Mucosa of descending colon (tissue), 3 donors: ENCODE measurements at regions not wholly inside any gene's neighbourhood (a gene's known extent, or its start where the extent isn't known, plus 50 kb on each side); places are given as distances from the start of the nearest gene placed in this dataset.

Source experiments
- ATAC-seq: fragments of 200-7000 bp; cut with Tn5 transposase; one replicate; pipeline ENCODE4 v1.9.1; 2020; ENCODE audit warnings: mild to moderate bottlenecking, moderate library complexity
- DNase-seq, 3 donors: peaks; one replicate each; pipeline ENCODE4 v3.0.0-alpha.2; 2020
- H3K36me3 ChIP-seq: fragments of 200-600 bp; one replicate; pipeline ENCODE4 v1.8.0; 2021; ENCODE audit warnings: low read depth, mild to moderate bottlenecking
- H3K4me1 ChIP-seq: fragments of 200-600 bp; one replicate; pipeline ENCODE4 v1.8.0; 2021; ENCODE audit warnings: low read depth, mild to moderate bottlenecking
- H3K4me3 ChIP-seq: fragments of 200-600 bp; one replicate; pipeline ENCODE4 v1.8.0; 2021; ENCODE audit warnings: mild to moderate bottlenecking
- H3K9me3 ChIP-seq: fragments of 200-600 bp; one replicate; pipeline ENCODE4 v1.8.0; 2021; ENCODE audit warnings: mild to moderate bottlenecking
- intact Hi-C, 2 donors: fragments of 100-400 bp; cut with DNase I in 1 of 2; cut with micrococcal nuclease in 1 of 2; formaldehyde crosslinking; loops; one replicate each; pipeline versions ENCODE4 v1.11.0 to v1.11.1; 2022; cut with DNase I, micrococcal nuclease
- TF ChIP-seq, protein P1 (sequence below): fragments of 200-600 bp; IDR thresholded peaks from one replicate; pipeline ENCODE4 v1.8.0; 2022; ENCODE audit warnings: antibody characterized with exemption, mild to moderate bottlenecking
- donor health status: DM: no; HTN: no; CAD: no; lungs with moderate emphysema.
- donor health status: DM: no; HTN: no; CAD: no.
- donor health status: DM: no; HTN: yes; CAD: no.

DNA sequence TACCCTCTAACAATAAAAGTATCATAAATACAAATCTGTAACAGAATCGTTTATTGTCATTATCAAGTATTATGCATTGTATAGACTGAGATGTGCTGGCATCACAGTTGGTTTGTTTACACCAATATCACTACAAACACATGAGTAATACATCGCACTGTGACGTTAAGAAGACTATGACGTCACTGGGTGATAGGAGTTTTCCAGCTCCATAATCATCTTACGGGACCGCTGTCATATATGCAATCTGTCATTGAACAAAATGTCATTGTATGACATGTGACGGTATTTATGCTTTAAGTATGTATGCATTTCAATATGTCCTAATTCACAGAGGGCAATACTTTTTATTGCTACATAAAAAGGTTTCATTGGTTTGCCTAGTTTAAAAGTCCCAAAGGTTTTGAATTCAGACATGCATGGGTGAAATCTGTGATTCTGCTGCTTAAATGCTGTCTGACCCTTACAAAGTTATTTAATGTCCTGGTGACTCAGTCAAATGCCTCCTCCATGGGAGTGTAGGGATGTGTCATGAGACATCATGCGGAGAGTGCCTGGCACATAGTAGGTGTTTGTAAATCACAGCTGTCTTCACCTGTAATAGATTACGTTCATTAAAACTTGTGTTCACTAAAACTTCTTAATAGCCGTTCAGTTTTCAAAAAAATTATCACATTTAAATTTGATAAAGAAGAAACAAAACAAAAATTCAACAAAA, 160.7 kb upstream of the PDE10A start:
- intact Hi-C loops, result no loop called here
- no peaks in the 10 kb centered on the region for H3K9me3 ChIP-seq
- no peak overlapping the region for H3K4me3 ChIP-seq
- no peaks in the 10 kb centered on the region for H3K36me3 ChIP-seq
- no peaks in the 10 kb centered on the region for H3K4me1 ChIP-seq
- DNase-seq, result no peak
- TF ChIP-seq, protein P1, sequence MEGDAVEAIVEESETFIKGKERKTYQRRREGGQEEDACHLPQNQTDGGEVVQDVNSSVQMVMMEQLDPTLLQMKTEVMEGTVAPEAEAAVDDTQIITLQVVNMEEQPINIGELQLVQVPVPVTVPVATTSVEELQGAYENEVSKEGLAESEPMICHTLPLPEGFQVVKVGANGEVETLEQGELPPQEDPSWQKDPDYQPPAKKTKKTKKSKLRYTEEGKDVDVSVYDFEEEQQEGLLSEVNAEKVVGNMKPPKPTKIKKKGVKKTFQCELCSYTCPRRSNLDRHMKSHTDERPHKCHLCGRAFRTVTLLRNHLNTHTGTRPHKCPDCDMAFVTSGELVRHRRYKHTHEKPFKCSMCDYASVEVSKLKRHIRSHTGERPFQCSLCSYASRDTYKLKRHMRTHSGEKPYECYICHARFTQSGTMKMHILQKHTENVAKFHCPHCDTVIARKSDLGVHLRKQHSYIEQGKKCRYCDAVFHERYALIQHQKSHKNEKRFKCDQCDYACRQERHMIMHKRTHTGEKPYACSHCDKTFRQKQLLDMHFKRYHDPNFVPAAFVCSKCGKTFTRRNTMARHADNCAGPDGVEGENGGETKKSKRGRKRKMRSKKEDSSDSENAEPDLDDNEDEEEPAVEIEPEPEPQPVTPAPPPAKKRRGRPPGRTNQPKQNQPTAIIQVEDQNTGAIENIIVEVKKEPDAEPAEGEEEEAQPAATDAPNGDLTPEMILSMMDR, result no peak
- ATAC-seq, result no peak

DNA sequence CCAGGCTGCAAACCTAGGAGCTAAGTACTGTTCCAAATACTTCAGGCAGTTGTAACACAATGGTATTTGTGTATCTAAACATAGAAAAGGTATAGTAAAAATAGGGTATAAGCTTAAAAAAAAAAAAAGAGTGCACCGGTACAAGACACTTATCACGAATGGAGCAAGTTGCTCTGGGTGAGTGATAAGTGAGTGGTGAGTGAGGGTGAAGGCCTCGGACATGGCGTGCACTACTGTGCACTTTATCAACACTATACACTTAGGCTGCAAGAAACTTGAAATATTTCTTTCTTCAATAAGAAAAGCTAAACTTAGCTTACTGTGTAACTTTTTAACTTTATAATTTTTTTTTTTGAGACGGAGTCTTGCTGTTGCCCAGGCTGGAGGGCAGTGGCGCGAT, 159.5 kb upstream of the PDE10A start:
- TF ChIP-seq, protein P1, result no peak
- no peak for ATAC-seq

DNA sequence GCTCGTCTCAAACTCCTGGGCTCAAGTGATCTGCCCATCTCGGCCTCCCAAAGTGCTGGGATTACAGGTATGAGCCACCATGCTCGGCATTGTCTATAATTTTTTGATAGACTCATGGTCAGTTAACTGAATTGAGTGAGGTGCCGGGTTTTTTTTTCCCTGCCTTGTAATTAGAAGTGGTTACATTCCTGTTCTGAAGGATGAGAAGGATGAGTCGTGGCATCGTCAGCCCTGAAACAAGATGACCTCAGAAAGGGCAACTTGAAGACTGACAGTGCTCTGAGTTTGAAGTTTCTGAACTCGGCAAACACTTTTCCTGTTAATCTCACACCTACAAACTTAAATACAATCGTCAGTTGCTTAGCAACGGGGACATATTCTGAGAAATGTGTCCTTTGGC, 158.7 kb upstream of the PDE10A start:
- Histone ChIP-seq H3K4me1 (no peaks in the 10 kb centered on the region), H3K9me3 (no peaks in the 10 kb centered on the region), H3K4me3 (no peak overlapping the region), H3K36me3 (no peaks in the 10 kb centered on the region)
- TF ChIP-seq, protein P1, result no peak
- intact Hi-C loops, result no loop called here
- ATAC-seq (no peak), DNase-seq (no peak)

More for the DNA sequence above, 159.5 kb upstream of the PDE10A start:
- H3K4me3 ChIP-seq, result no peak overlapping the region
- H3K36me3 ChIP-seq, result no peaks in the 10 kb centered on the region
- H3K9me3 ChIP-seq, result no peaks in the 10 kb centered on the region
- intact Hi-C loops, result no loop called here
- H3K4me1 ChIP-seq, result no peaks in the 10 kb centered on the region
- no peak for DNase-seq

DNA sequence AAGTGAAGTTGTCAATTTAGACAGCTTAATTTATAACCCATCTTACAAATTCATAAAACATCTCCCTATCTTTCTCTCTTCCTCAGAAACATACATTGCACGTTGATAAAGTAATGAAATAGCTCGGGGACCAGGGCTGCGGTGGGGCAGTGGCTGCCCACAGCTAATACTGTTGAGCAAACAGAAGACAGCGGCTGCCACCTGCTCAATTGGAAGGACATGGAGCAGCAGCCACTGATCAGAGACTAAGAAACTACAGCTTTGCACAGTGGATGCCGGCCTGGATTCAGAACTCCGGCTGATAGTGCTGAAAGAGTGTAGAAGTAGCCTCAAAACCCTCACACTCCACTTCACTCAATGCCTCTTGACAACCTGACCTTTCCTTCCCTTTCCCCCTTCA, 157.9 kb upstream of the PDE10A start:
- Histone ChIP-seq H3K4me1 (no peaks in the 10 kb centered on the region), H3K36me3 (no peaks in the 10 kb centered on the region), H3K4me3 (no peak overlapping the region), H3K9me3 (no peaks in the 10 kb centered on the region)
- TF ChIP-seq, protein P1, result no peak
- DNase-seq (no peak), ATAC-seq (peak; percentile 37)
- intact Hi-C loops, result no loop called here

DNA sequence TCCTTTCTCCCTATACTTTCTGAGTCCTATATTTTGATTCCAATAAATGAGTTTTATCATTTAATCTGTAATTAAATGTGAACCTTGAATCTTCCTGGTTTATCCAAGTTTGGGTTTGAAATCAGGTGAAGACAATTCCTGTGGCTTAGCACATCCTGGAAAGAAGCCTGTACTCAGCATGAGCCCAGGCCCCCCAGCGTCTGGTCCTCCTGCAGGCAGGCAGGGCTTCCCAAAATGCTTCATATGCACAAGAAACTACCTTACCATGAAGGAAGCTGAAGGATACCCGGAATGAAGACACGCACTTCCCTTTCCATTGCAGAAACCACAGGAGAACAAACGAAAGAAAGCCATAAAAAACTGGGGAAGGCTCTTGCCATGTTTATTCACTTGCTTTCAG, 157.4 kb upstream of the PDE10A start:
- no peaks in the 10 kb centered on the region for H3K4me1 ChIP-seq
- H3K4me3 ChIP-seq, result no peak overlapping the region
- DNase-seq, result no peak
- H3K36me3 ChIP-seq, result no peaks in the 10 kb centered on the region
- peak; percentile 42 for ATAC-seq
- H3K9me3 ChIP-seq, result no peaks in the 10 kb centered on the region
- intact Hi-C loops, result no loop called here
- TF ChIP-seq, protein P1, result no peak

DNA sequence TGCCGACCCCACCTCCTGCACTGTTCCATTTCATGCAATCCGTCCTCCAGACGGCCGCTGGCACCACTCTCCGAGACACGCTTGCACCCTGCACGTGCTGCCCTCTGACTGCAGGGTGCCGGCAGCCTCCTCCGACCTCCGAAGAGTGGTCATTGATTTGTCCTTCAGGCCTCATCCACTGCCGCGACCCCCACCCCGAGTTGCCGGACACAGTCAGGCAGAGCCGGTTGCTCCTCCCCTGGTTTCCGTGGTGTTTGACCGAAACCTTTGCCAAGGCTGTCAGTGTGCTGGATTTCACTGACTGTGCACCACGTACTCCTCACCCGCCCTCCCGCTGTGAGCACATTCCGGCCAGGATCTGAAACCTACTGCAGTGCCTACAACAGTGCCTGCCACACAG, 156.4 kb upstream of the PDE10A start:
- Histone ChIP-seq H3K36me3 (no peaks in the 10 kb centered on the region), H3K9me3 (no peaks in the 10 kb centered on the region), H3K4me1 (no peaks in the 10 kb centered on the region), H3K4me3 (no peak overlapping the region)
- ATAC-seq, result peak; percentile 33
- TF ChIP-seq, protein P1, result no peak
- intact Hi-C loops, result no loop called here
- DNase-seq, result no peak
